Suprapubic skin (tissue), 4 donors: ENCODE measurements at regions not wholly inside any gene's neighbourhood (a gene's known extent, or its start where the extent isn't known, plus 50 kb on each side); places are given as distances from the start of the nearest gene placed in this dataset.

Experiments used
- DNase-seq, 2 donors: peaks; one replicate each; pipeline ENCODE4 v3.0.0-alpha.2; 2019; ENCODE audit warnings: low spot score in 2 of 2
- H3K27ac ChIP-seq: fragments of 200-600 bp; sonication (generic); one replicate; pipeline ENCODE4 v1.5.1; 2019
- H3K27me3 ChIP-seq: fragments of 200-600 bp; sonication (generic); one replicate; pipeline ENCODE4 v1.5.1; 2019
- H3K36me3 ChIP-seq: fragments of 200-600 bp; sonication (generic); one replicate; pipeline ENCODE4 v1.5.1; 2019
- H3K4me1 ChIP-seq: fragments of 200-600 bp; sonication (generic); one replicate; pipeline ENCODE4 v1.5.1; 2019
- H3K4me3 ChIP-seq: fragments of 200-600 bp; sonication (generic); one replicate; pipeline ENCODE4 v1.5.1; 2019; ENCODE audit warnings: mild to moderate bottlenecking
- H3K9me3 ChIP-seq: fragments of 200-600 bp; sonication (generic); one replicate; pipeline ENCODE4 v1.5.1; 2019
- CTCF ChIP-seq, 2 donors: fragments of 200-600 bp in 1 of 2; fragments of 450-650 bp in 1 of 2; sonication (generic) in 1 of 2; IDR thresholded peaks; one replicate each; pipeline ENCODE4 v1.5.1; 2016 to 2019; ENCODE audit warnings: antibody characterized with exemption in 2 of 2, mild to moderate bottlenecking in 1 of 2, moderate library complexity in 1 of 2
- EP300 ChIP-seq: sonication (generic); formaldehyde crosslinking; IDR thresholded peaks from one replicate; pipeline ENCODE4 v1.6.1; 2017; ENCODE audit warnings: antibody characterized with exemption
- POLR2A ChIP-seq, 2 donors: fragments of 450-650 bp; IDR thresholded peaks; one replicate each; pipeline ENCODE4 v1.6.1; 2017; ENCODE audit warnings: antibody characterized with exemption in 2 of 2, mild to moderate bottlenecking in 2 of 2, moderate library complexity in 2 of 2
- POLR2AphosphoS5 ChIP-seq, 3 donors: sonication (generic); formaldehyde crosslinking; IDR thresholded peaks; one replicate each; pipeline ENCODE4 v1.6.1; 2017; ENCODE audit warnings: antibody characterized with exemption in 3 of 3
- WGBS: methylation state at CpG from one replicate; pipeline ENCODE4 v1.1.5; 2018; 5-methylcytosine and 5-hydroxymethylcytosine counted together

GRCh38 chr16:22971346-22971924 lies 157.5 kb downstream of the HS3ST2 start:
- no peaks in the 10 kb centered on the region for H3K9me3 ChIP-seq
- no peak overlapping the region for H3K4me3 ChIP-seq
- WGBS, result 92% methylated on average over 5 of the region's 5 CpGs
- no peak overlapping the region for H3K27ac ChIP-seq
- H3K27me3 ChIP-seq, result no peaks in the 10 kb centered on the region
- no peaks in the 10 kb centered on the region for H3K36me3 ChIP-seq
- TF ChIP-seq POLR2A (IDR thresholded peaks at IDR 0.05) (no peak), CTCF (IDR thresholded peaks at IDR 0.05) (no peak), POLR2AphosphoS5 (IDR thresholded peaks at IDR 0.05) (no peak), EP300 (no peak)
- peaks cover 17% of the 10 kb centered on the region for H3K4me1 ChIP-seq
- no peak for DNase-seq

- 57% methylated on average over 4 of the region's 4 CpGs for WGBS
- H3K36me3 ChIP-seq, result no peaks in the 10 kb centered on the region
Measured at GRCh38 chr16:22970209-22970865, 156.4 kb downstream of the HS3ST2 start.

GRCh38 chr16:22969567-22969966 lies 155.6 kb downstream of the HS3ST2 start:
- Histone ChIP-seq H3K4me3 (no peak overlapping the region), H3K36me3 (no peaks in the 10 kb centered on the region), H3K9me3 (no peaks in the 10 kb centered on the region), H3K4me1 (peaks cover 17% of the 10 kb centered on the region), H3K27me3 (peaks cover 11% of the 10 kb centered on the region), H3K27ac (no peak overlapping the region)
- no peak for DNase-seq
- WGBS, result 31% methylated on average over 3 of the region's 3 CpGs
- no peak for TF ChIP-seq POLR2A (IDR thresholded peaks at IDR 0.05)
- TF ChIP-seq POLR2AphosphoS5 (IDR thresholded peaks at IDR 0.05), result no peak
- no peak for TF ChIP-seq EP300
- TF ChIP-seq CTCF (IDR thresholded peaks at IDR 0.05), result no peak

More at GRCh38 chr16:22970209-22970865, 156.4 kb downstream of the HS3ST2 start:
- H3K27ac ChIP-seq, result no peak overlapping the region
- no peak for DNase-seq
- H3K27me3 ChIP-seq, result peaks cover 4% of the 10 kb centered on the region
- H3K4me3 ChIP-seq, result no peak overlapping the region
- H3K4me1 ChIP-seq, result peaks cover 17% of the 10 kb centered on the region
- TF ChIP-seq POLR2A (IDR thresholded peaks at IDR 0.05) (no peak), EP300 (no peak), CTCF (IDR thresholded peaks at IDR 0.05) (no peak), POLR2AphosphoS5 (IDR thresholded peaks at IDR 0.05) (no peak)
- H3K9me3 ChIP-seq, result no peaks in the 10 kb centered on the region

- H3K36me3 ChIP-seq, result no peaks in the 10 kb centered on the region
- TF ChIP-seq POLR2AphosphoS5 (IDR thresholded peaks at IDR 0.05), result no peak
- no peak for TF ChIP-seq POLR2A (IDR thresholded peaks at IDR 0.05)
- TF ChIP-seq EP300, result no peak
- no peak for TF ChIP-seq CTCF (IDR thresholded peaks at IDR 0.05)
- H3K9me3 ChIP-seq, result no peaks in the 10 kb centered on the region
- no peak overlapping the region for H3K27ac ChIP-seq
- no peak overlapping the region for H3K4me3 ChIP-seq
- no peak for DNase-seq
- peaks cover 11% of the 10 kb centered on the region for H3K27me3 ChIP-seq
- H3K4me1 ChIP-seq, result peaks cover 17% of the 10 kb centered on the region
- WGBS, result 24% methylated on average over 3 of the region's 3 CpGs
Measured at GRCh38 chr16:22968931-22969330, 155.0 kb downstream of the HS3ST2 start.

GRCh38 chr16:22967521-22968095 lies 153.6 kb downstream of the HS3ST2 start:
- Histone ChIP-seq H3K36me3 (no peaks in the 10 kb centered on the region), H3K4me1 (peaks cover 17% of the 10 kb centered on the region), H3K9me3 (no peaks in the 10 kb centered on the region), H3K4me3 (no peak overlapping the region), H3K27ac (no peak overlapping the region), H3K27me3 (peaks cover 11% of the 10 kb centered on the region)
- no peak for DNase-seq
- 73% methylated on average over 1 of the region's 1 CpG for WGBS
- TF ChIP-seq POLR2AphosphoS5 (IDR thresholded peaks at IDR 0.05), result no peak
- no peak for TF ChIP-seq CTCF (IDR thresholded peaks at IDR 0.05)
- no peak for TF ChIP-seq POLR2A (IDR thresholded peaks at IDR 0.05)
- TF ChIP-seq EP300, result no peak
